Fibroblast of lung (primary cell): ENCODE measurements at regions not wholly inside any gene's neighbourhood (a gene's known extent, or its start where the extent isn't known, plus 50 kb on each side); places are given as distances from the start of the nearest gene placed in this dataset.

ENCODE experiments used
- DNase-seq, 2 donors: peaks; one replicate each; pipeline versions ENCODE4 v3.0.0 to v3.0.0-alpha.2; 2010; ENCODE audit warnings: low read depth in 2 of 2
- H2AFZ ChIP-seq: 2 replicates; pipeline ENCODE4 v1.5.1; 2012; ENCODE audit warnings: low read length, control low read depth, inconsistent platforms
- H3K27ac ChIP-seq: 2 replicates; pipeline ENCODE4 v1.5.1; 2011; ENCODE audit warnings: low read length, control low read depth; ENCODE audit not compliant: insufficient read depth
- H3K27me3 ChIP-seq: 2 replicates; pipeline ENCODE4 v1.5.1; 2011; ENCODE audit warnings: mild to moderate bottlenecking, low read length; ENCODE audit not compliant: control insufficient read depth, insufficient read depth
- H3K36me3 ChIP-seq: 2 replicates; pipeline ENCODE4 v1.5.1; 2011; ENCODE audit warnings: low read length; ENCODE audit not compliant: control insufficient read depth, insufficient read depth
- H3K4me1 ChIP-seq: 2 replicates; pipeline ENCODE4 v1.5.1; 2011; ENCODE audit warnings: low read length; ENCODE audit not compliant: control insufficient read depth, insufficient read depth; ENCODE audit errors: extremely low read depth
- H3K4me2 ChIP-seq: 2 replicates; pipeline ENCODE4 v1.5.1; 2011; ENCODE audit warnings: low read length, control low read depth; ENCODE audit not compliant: insufficient read depth; ENCODE audit errors: extremely low read depth
- H3K4me3 ChIP-seq, 4 experiments: fragments of 200-600 bp in 1 of 4; sonication (generic) in 1 of 4; replicated peaks in 1 of 4; 2 replicates each; pipeline ENCODE4 v1.5.1; 2011 to 2016; ENCODE audit warnings: low read length in 4 of 4, low read depth in 3 of 4, mild to moderate bottlenecking in 3 of 4, control low read depth in 2 of 4, inconsistent platforms in 1 of 4, mixed read lengths in 1 of 4; ENCODE audit not compliant: insufficient read depth in 1 of 4; ENCODE audit errors: control extremely low read depth in 1 of 4
- H3K79me2 ChIP-seq: 2 replicates; pipeline ENCODE4 v1.5.1; 2012; ENCODE audit warnings: mild to moderate bottlenecking, low read length, inconsistent platforms; ENCODE audit not compliant: control insufficient read depth, insufficient read depth
- H3K9ac ChIP-seq: 2 replicates; pipeline ENCODE4 v1.5.1; 2011; ENCODE audit warnings: mild to moderate bottlenecking, low read length, control low read depth; ENCODE audit not compliant: insufficient read depth
- H3K9me3 ChIP-seq: 2 replicates; pipeline ENCODE4 v1.5.1; 2012; ENCODE audit warnings: low read depth, low read length; ENCODE audit not compliant: control insufficient read depth, insufficient read depth
- H4K20me1 ChIP-seq: 2 replicates; pipeline ENCODE4 v1.5.1; 2011; ENCODE audit warnings: low read length; ENCODE audit not compliant: control insufficient read depth, insufficient read depth; ENCODE audit errors: extremely low read depth
- EZH2 ChIP-seq: IDR thresholded peaks from 2 replicates; pipeline ENCODE4 v1.5.1; 2012; ENCODE audit warnings: low read length, control low read depth, mild to moderate bottlenecking; ENCODE audit errors: missing control alignments
- TF ChIP-seq, protein P1 (sequence below), 2 donors: IDR thresholded peaks in 1 of 2; conservative IDR thresholded peaks in 1 of 2; 1 replicate in 1 of 2; 2 replicates in 1 of 2; pipeline ENCODE4 v1.5.1; 2011 to 2012; ENCODE audit warnings: low read length in 2 of 2, control low read depth in 1 of 2, inconsistent platforms in 1 of 2, low read depth in 1 of 2, mild to moderate bottlenecking in 1 of 2

DNA sequence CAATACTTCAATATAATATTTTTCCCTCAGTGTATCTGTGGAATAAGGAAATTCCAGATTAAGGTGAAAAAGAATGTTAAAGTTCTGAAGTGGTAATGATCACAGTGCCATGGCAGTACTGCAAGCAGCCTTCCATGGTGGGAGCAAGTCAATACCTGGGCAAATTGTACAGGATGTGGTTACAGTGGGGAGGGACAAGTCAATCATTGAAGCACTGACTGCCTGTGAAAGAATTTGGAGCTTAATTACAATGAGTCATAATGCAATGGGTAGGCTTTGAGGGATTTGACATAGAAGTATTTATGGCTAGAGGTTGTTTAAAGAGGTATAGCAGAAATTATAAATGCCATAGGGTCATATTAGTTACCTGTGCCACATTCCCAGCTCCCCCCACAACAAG, 786.5 kb upstream of the ACO1 start:
- H3K9ac ChIP-seq = no peak overlapping the region
- H3K4me3 ChIP-seq = no peak overlapping the region
- H3K27ac ChIP-seq = no peak overlapping the region
- H3K27me3 ChIP-seq = no peaks in the 10 kb centered on the region
- H4K20me1 ChIP-seq = no peaks in the 10 kb centered on the region
- H3K36me3 ChIP-seq = no peaks in the 10 kb centered on the region
- H3K9me3 ChIP-seq = no peaks in the 10 kb centered on the region
- no peak overlapping the region for H2AFZ ChIP-seq
- peak in 1 of 2 donors; percentile 82 for DNase-seq
- no peak for TF ChIP-seq EZH2
- TF ChIP-seq, protein P1, sequence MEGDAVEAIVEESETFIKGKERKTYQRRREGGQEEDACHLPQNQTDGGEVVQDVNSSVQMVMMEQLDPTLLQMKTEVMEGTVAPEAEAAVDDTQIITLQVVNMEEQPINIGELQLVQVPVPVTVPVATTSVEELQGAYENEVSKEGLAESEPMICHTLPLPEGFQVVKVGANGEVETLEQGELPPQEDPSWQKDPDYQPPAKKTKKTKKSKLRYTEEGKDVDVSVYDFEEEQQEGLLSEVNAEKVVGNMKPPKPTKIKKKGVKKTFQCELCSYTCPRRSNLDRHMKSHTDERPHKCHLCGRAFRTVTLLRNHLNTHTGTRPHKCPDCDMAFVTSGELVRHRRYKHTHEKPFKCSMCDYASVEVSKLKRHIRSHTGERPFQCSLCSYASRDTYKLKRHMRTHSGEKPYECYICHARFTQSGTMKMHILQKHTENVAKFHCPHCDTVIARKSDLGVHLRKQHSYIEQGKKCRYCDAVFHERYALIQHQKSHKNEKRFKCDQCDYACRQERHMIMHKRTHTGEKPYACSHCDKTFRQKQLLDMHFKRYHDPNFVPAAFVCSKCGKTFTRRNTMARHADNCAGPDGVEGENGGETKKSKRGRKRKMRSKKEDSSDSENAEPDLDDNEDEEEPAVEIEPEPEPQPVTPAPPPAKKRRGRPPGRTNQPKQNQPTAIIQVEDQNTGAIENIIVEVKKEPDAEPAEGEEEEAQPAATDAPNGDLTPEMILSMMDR (conservative IDR thresholded peaks at IDR 0.05 in 1 of 2, IDR thresholded peaks at IDR 0.05 in 1 of 2; ENCODE audit: low read depth in 1 of 2, low read length in 2 of 2) = no peak
- H3K4me1 ChIP-seq = no peaks in the 10 kb centered on the region
- no peaks in the 10 kb centered on the region for H3K79me2 ChIP-seq
- no peak overlapping the region for H3K4me2 ChIP-seq

DNA sequence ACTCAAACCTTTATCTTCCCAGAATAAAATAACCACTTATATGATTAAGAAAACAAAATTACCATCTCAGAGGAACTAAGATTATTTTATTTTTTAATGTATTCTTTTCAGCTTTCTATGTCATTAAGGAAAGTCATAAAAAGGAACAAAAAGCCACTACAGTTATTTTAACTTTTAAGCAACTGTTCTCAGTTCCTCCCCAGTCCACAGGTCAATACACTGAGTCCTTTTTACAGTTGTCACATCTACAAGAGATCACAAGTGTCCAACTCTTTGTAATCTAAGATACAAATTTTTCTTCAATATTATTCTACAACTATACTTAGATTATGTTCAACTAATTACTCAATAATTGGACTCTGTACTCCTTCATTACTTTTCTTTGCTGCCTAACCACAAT, 782.8 kb upstream of the ACO1 start:
- H3K79me2 ChIP-seq = no peaks in the 10 kb centered on the region
- H4K20me1 ChIP-seq = no peaks in the 10 kb centered on the region
- no peak overlapping the region for H2AFZ ChIP-seq
- no peaks in the 10 kb centered on the region for H3K27me3 ChIP-seq
- H3K27ac ChIP-seq = no peak overlapping the region
- no peak overlapping the region for H3K9ac ChIP-seq
- H3K9me3 ChIP-seq = no peaks in the 10 kb centered on the region
- no peak overlapping the region for H3K4me3 ChIP-seq
- H3K4me2 ChIP-seq = no peak overlapping the region
- no peak for TF ChIP-seq EZH2
- TF ChIP-seq, protein P1 (conservative IDR thresholded peaks at IDR 0.05 in 1 of 2, IDR thresholded peaks at IDR 0.05 in 1 of 2; ENCODE audit: low read depth in 1 of 2, low read length in 2 of 2) = no peak
- no peaks in the 10 kb centered on the region for H3K36me3 ChIP-seq
- H3K4me1 ChIP-seq = no peaks in the 10 kb centered on the region
- no peak for DNase-seq

- H3K79me2 ChIP-seq = no peaks in the 10 kb centered on the region
- no peak for DNase-seq
- H4K20me1 ChIP-seq = no peaks in the 10 kb centered on the region
- no peak overlapping the region for H3K27ac ChIP-seq
- H3K9ac ChIP-seq = no peak overlapping the region
- H3K4me2 ChIP-seq = no peak overlapping the region
- no peaks in the 10 kb centered on the region for H3K4me1 ChIP-seq
- no peaks in the 10 kb centered on the region for H3K27me3 ChIP-seq
- no peak for TF ChIP-seq EZH2
- TF ChIP-seq, protein P1 (conservative IDR thresholded peaks at IDR 0.05 in 1 of 2, IDR thresholded peaks at IDR 0.05 in 1 of 2; ENCODE audit: low read depth in 1 of 2, low read length in 2 of 2) = no peak
- H3K4me3 ChIP-seq = no peak overlapping the region
- no peaks in the 10 kb centered on the region for H3K36me3 ChIP-seq
- H3K9me3 ChIP-seq = no peaks in the 10 kb centered on the region
- no peak overlapping the region for H2AFZ ChIP-seq
Measured at GRCh38 chr9:31604531-31604930, 779.9 kb upstream of the ACO1 start.
